ENCODE measurements at regions not wholly inside any gene's neighbourhood (a gene's known extent, or its start where the extent isn't known, plus 50 kb on each side); places are given as distances from the start of the nearest gene placed in this dataset.

DNA sequence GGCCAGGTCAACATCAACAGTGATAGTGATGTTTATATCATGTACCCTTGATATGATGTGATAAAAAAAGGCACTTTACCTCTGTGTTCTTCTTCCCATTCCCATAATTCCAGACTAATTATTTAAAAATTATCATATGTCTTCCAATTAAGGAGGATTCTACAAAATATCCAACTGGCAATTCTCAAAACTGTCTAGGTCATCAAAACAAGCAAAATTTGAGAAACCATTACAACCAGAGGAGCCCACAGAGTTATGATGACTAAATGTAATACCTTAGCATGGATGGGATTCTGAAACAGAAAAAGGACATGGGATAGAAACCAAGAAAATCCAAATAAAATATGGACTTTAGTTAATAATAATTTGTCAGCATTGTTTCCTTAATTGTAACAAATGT is 428.6 kb upstream of the AMOT start:
- TF ChIP-seq, protein P1, sequence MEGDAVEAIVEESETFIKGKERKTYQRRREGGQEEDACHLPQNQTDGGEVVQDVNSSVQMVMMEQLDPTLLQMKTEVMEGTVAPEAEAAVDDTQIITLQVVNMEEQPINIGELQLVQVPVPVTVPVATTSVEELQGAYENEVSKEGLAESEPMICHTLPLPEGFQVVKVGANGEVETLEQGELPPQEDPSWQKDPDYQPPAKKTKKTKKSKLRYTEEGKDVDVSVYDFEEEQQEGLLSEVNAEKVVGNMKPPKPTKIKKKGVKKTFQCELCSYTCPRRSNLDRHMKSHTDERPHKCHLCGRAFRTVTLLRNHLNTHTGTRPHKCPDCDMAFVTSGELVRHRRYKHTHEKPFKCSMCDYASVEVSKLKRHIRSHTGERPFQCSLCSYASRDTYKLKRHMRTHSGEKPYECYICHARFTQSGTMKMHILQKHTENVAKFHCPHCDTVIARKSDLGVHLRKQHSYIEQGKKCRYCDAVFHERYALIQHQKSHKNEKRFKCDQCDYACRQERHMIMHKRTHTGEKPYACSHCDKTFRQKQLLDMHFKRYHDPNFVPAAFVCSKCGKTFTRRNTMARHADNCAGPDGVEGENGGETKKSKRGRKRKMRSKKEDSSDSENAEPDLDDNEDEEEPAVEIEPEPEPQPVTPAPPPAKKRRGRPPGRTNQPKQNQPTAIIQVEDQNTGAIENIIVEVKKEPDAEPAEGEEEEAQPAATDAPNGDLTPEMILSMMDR (conservative IDR thresholded peaks at IDR 0.05; ENCODE audit: low read depth in 2 of 2) = no peak
- TF ChIP-seq CREB1 (CRISPR knock-in tag; IDR thresholded peaks at IDR 0.05; ENCODE audit: low read depth) (no peak), POLR2AphosphoS5 (IDR thresholded peaks at IDR 0.05; ENCODE audit: low read depth) (no peak), EZH2 (IDR thresholded peaks at IDR 0.05; ENCODE audit: low read depth, unreplicated experiment) (no peak), EZH2phosphoT487 (IDR thresholded peaks at IDR 0.05; ENCODE audit: unreplicated experiment) (no peak), NANOG (IDR thresholded peaks at IDR 0.05; ENCODE audit: borderline replicate concordance) (no peak), JUNB (IDR thresholded peaks at IDR 0.05; ENCODE audit: unreplicated experiment) (no peak), STAT1 (IDR thresholded peaks at IDR 0.05; ENCODE audit: unreplicated experiment) (no peak), ZNF114 (CRISPR knock-in tag; IDR thresholded peaks at IDR 0.05) (no peak), ZNF331 (CRISPR knock-in tag; IDR thresholded peaks at IDR 0.05; ENCODE audit: low read depth) (no peak)
- TF ChIP-seq, protein P2, sequence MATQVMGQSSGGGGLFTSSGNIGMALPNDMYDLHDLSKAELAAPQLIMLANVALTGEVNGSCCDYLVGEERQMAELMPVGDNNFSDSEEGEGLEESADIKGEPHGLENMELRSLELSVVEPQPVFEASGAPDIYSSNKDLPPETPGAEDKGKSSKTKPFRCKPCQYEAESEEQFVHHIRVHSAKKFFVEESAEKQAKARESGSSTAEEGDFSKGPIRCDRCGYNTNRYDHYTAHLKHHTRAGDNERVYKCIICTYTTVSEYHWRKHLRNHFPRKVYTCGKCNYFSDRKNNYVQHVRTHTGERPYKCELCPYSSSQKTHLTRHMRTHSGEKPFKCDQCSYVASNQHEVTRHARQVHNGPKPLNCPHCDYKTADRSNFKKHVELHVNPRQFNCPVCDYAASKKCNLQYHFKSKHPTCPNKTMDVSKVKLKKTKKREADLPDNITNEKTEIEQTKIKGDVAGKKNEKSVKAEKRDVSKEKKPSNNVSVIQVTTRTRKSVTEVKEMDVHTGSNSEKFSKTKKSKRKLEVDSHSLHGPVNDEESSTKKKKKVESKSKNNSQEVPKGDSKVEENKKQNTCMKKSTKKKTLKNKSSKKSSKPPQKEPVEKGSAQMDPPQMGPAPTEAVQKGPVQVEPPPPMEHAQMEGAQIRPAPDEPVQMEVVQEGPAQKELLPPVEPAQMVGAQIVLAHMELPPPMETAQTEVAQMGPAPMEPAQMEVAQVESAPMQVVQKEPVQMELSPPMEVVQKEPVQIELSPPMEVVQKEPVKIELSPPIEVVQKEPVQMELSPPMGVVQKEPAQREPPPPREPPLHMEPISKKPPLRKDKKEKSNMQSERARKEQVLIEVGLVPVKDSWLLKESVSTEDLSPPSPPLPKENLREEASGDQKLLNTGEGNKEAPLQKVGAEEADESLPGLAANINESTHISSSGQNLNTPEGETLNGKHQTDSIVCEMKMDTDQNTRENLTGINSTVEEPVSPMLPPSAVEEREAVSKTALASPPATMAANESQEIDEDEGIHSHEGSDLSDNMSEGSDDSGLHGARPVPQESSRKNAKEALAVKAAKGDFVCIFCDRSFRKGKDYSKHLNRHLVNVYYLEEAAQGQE (IDR thresholded peaks at IDR 0.05; ENCODE audit: unreplicated experiment) = no peak
- TF ChIP-seq, protein P3, sequence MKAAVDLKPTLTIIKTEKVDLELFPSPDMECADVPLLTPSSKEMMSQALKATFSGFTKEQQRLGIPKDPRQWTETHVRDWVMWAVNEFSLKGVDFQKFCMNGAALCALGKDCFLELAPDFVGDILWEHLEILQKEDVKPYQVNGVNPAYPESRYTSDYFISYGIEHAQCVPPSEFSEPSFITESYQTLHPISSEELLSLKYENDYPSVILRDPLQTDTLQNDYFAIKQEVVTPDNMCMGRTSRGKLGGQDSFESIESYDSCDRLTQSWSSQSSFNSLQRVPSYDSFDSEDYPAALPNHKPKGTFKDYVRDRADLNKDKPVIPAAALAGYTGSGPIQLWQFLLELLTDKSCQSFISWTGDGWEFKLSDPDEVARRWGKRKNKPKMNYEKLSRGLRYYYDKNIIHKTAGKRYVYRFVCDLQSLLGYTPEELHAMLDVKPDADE (IDR thresholded peaks at IDR 0.05) = no peak
- TF ChIP-seq, protein P4, sequence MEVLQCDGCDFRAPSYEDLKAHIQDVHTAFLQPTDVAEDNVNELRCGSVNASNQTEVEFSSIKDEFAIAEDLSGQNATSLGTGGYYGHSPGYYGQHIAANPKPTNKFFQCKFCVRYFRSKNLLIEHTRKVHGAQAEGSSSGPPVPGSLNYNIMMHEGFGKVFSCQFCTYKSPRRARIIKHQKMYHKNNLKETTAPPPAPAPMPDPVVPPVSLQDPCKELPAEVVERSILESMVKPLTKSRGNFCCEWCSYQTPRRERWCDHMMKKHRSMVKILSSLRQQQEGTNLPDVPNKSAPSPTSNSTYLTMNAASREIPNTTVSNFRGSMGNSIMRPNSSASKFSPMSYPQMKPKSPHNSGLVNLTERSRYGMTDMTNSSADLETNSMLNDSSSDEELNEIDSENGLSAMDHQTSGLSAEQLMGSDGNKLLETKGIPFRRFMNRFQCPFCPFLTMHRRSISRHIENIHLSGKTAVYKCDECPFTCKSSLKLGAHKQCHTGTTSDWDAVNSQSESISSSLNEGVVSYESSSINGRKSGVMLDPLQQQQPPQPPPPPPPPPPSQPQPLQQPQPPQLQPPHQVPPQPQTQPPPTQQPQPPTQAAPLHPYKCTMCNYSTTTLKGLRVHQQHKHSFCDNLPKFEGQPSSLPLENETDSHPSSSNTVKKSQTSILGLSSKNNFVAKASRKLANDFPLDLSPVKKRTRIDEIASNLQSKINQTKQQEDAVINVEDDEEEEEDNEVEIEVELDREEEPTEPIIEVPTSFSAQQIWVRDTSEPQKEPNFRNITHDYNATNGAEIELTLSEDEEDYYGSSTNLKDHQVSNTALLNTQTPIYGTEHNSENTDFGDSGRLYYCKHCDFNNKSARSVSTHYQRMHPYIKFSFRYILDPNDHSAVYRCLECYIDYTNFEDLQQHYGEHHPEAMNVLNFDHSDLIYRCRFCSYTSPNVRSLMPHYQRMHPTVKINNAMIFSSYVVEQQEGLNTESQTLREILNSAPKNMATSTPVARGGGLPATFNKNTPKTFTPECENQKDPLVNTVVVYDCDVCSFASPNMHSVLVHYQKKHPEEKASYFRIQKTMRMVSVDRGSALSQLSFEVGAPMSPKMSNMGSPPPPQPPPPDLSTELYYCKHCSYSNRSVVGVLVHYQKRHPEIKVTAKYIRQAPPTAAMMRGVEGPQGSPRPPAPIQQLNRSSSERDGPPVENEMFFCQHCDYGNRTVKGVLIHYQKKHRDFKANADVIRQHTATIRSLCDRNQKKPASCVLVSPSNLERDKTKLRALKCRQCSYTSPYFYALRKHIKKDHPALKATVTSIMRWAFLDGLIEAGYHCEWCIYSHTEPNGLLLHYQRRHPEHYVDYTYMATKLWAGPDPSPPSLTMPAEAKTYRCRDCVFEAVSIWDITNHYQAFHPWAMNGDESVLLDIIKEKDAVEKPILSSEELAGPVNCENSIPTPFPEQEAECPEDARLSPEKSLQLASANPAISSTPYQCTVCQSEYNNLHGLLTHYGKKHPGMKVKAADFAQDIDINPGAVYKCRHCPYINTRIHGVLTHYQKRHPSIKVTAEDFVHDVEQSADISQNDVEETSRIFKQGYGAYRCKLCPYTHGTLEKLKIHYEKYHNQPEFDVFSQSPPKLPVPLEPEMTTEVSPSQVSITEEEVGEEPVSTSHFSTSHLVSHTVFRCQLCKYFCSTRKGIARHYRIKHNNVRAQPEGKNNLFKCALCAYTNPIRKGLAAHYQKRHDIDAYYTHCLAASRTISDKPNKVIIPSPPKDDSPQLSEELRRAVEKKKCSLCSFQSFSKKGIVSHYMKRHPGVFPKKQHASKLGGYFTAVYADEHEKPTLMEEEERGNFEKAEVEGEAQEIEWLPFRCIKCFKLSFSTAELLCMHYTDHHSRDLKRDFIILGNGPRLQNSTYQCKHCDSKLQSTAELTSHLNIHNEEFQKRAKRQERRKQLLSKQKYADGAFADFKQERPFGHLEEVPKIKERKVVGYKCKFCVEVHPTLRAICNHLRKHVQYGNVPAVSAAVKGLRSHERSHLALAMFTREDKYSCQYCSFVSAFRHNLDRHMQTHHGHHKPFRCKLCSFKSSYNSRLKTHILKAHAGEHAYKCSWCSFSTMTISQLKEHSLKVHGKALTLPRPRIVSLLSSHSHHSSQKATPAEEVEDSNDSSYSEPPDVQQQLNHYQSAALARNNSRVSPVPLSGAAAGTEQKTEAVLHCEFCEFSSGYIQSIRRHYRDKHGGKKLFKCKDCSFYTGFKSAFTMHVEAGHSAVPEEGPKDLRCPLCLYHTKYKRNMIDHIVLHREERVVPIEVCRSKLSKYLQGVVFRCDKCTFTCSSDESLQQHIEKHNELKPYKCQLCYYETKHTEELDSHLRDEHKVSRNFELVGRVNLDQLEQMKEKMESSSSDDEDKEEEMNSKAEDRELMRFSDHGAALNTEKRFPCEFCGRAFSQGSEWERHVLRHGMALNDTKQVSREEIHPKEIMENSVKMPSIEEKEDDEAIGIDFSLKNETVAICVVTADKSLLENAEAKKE (CRISPR knock-in tag; IDR thresholded peaks at IDR 0.05) = no peak

Data from GM23338 (cell line).